Omental fat pad (tissue), 3 donors: ENCODE measurements at regions not wholly inside any gene's neighbourhood (a gene's known extent, or its start where the extent isn't known, plus 50 kb on each side); places are given as distances from the start of the nearest gene placed in this dataset.

Experiments
- ATAC-seq: fragments of 150-250 bp; one replicate; pipeline ENCODE4 v1.9.1; 2016; ENCODE audit warnings: mild to moderate bottlenecking, moderate library complexity; ENCODE audit not compliant: low FRiP score
- DNase-seq: peaks from one replicate; pipeline ENCODE4 v3.0.0-alpha.2; 2019; ENCODE audit warnings: low spot score
- TF ChIP-seq, protein P1 (sequence below), 3 donors: fragments of 450-650 bp; IDR thresholded peaks; one replicate each; pipeline ENCODE4 v1.5.1; 2016 to 2017; ENCODE audit warnings: antibody characterized with exemption in 3 of 3, mild to moderate bottlenecking in 3 of 3, moderate library complexity in 2 of 3

DNA sequence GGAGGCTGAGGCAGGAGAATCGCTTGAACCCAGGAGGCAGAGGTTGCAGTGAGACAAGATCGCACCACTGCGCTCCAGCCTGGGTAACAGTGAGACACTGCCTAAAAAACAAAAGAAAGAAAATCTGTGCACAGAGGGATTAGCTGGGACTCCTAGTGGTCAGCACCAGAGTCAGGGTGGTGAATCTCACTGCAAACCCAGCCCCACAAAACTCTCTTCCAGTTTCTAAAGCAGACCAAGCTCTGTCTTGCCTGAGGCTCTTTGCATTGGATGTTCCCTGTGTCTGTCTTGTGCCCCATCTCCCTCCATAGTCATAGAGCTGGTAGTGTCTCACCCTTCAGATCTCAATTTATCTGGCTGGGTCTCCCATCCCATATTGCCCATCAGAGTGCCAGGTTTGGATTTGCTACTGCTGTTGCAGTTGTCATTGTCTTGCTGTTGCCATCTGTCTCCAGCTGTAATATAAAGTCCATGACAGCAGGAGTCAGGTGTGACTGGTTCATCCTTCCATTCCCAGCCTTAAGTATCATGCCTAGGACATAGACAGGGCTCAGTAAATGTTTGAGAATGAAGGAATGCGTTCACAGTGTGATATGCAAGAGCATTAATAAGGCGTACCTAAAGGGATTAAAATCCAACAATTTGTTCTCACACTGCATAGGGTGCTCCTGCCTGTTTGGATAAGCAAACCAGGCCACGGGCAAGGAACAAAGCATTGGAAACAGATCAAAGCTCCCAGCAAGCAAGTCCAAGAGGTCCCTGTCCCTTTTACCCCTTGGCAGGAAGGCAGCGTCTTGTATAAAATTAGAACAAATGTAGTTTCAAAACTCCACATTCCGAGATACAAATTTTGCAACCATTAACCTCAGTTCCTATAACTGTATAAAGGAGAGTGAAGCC, 614.6 kb upstream of the CDH5 start:
- DNase-seq: no peak
- TF ChIP-seq, protein P1, sequence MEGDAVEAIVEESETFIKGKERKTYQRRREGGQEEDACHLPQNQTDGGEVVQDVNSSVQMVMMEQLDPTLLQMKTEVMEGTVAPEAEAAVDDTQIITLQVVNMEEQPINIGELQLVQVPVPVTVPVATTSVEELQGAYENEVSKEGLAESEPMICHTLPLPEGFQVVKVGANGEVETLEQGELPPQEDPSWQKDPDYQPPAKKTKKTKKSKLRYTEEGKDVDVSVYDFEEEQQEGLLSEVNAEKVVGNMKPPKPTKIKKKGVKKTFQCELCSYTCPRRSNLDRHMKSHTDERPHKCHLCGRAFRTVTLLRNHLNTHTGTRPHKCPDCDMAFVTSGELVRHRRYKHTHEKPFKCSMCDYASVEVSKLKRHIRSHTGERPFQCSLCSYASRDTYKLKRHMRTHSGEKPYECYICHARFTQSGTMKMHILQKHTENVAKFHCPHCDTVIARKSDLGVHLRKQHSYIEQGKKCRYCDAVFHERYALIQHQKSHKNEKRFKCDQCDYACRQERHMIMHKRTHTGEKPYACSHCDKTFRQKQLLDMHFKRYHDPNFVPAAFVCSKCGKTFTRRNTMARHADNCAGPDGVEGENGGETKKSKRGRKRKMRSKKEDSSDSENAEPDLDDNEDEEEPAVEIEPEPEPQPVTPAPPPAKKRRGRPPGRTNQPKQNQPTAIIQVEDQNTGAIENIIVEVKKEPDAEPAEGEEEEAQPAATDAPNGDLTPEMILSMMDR (IDR thresholded peaks at IDR 0.05): no peak
- ATAC-seq: no peak

DNA sequence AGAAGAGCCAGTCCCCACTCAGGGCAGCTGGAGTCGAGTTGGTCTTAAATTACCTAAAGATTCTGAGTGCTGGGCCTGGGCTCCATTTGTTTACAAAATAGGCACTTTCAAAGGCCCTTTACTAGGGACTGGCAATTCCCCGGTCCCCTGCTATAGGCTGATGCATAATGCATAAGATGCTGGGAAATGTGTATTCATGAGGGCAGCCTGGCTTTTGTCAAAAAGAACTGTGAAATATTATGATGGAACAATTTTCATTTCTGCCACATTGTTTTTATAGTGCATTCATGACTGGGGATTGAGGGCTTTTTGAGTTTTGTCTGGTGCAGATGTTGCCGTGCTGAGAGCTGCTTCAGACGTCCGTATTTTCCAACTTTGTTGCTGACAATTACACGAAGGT, 617.0 kb upstream of the CDH5 start:
- no peak for DNase-seq
- TF ChIP-seq, protein P1 (IDR thresholded peaks at IDR 0.05): no peak
- no peak for ATAC-seq

DNA sequence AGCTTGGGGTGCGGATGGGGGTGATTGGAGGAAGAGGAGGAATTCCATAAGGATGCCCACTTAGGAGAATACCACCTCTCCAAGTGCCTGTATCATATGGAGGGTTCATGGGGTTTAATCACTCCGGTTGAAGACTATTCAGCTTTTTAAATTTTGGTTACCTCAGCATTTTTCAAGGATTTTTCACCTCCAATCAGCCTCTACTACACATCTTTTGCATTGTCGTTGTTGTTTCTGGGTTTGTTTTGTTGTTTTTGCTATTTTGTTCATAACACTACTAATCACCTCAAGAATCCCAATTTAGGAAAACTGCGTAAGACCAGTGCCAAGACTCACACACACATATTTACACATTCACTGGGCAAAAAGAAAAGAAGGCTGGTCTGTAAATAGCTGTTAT, 619.5 kb upstream of the CDH5 start:
- DNase-seq (no peak), ATAC-seq (no peak)
- TF ChIP-seq, protein P1 (IDR thresholded peaks at IDR 0.05): no peak

DNA sequence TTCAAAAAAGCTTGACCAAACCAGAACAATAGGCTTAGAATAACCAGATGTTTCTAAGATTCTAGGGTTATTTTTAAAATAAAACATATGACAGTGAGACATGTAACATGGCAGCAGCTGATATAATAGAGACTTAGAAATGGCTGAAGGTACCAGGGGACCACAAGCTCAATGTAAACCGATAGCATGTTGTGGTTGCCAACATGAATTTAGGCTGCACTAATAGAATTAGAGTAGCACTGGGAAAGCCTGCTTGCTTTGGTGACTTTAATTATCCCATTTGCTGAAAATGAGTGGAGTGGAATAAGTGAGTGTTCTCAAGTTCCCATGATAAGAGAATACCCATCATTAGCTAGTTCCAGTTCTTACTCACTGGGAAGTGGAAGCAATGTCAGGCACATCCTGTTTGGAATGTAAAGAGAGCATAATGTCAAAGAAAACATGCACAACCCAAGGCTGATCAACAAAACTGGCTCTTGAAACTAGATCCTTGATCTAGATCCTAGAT, 621.2 kb upstream of the CDH5 start:
- DNase-seq (no peak), ATAC-seq (no peak)
- TF ChIP-seq, protein P1 (IDR thresholded peaks at IDR 0.05): no peak

DNA sequence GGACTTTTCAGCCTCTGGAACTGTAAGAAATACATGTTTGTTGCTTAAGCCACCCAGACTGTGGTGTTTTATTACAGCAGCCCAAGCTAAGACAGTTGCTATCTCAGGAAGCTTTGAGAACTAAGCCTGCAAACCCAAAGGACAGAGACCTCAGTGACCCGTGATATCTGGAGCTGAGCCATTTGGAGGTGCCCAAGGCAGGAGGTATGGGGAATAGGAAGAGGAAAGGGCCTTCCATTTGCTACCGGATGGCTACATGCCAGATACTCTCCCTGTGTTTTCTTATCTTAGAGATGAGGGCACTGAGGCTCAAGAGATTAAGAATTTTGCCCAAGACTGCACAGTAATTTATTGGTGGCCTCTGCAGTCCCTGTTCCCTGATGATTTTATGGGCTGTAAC, 622.1 kb upstream of the CDH5 start:
- no peak for ATAC-seq
- DNase-seq: no peak
- TF ChIP-seq, protein P1 (IDR thresholded peaks at IDR 0.05): no peak

DNA sequence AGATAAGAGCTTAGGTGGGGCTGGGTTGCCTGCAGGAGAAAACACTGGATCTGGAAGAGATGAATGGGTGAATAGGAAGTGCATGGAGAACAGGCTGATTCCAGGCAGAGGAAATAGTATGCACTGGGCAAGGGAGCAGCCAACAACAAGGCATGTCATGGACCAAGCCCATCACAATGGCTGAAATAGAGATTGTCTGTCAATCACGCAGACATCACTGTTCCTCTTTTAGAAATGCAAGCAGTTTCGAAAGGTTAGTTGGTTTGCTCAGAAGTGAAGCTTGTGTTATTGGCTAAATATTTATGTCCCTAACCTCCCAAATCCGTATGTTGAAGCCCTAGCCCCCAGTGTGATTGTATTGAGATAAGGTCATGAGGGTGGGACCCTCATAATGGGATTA, 621.7 kb upstream of the CDH11 start:
- ATAC-seq: no peak
- no peak for DNase-seq
- TF ChIP-seq, protein P1 (IDR thresholded peaks at IDR 0.05): no peak

DNA sequence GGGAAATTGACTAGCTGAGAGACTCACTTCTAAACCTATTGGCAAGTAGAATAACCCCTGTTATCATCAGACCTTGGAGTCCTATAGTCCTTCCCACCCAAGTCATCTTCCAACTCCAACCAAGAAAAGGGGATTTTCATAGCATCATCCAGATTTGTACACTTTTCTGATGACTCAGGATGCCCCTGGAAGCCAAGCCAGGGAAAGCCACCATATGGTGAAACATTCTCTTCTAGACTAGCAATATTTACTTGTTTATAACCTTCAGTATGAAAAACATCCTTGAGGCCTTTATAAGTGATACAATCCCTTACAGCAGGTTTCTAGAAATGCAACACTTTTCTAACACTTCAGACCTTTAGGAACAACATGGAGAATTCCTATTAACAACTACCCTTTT, 618.8 kb upstream of the CDH11 start:
- DNase-seq (no peak), ATAC-seq (no peak)
- TF ChIP-seq, protein P1 (IDR thresholded peaks at IDR 0.05): no peak
